GM18951 (cell line): ENCODE measurements at regions not wholly inside any gene's neighbourhood (a gene's known extent, or its start where the extent isn't known, plus 50 kb on each side); places are given as distances from the start of the nearest gene placed in this dataset.

Experiments
- POLR2A ChIP-seq: IDR thresholded peaks from 4 replicates; pipeline ENCODE4 v1.6.1; 2011; ENCODE audit warnings: mild to moderate bottlenecking; ENCODE audit not compliant: insufficient read length, insufficient read depth; ENCODE audit errors: extremely low read depth
- in situ Hi-C: fragments of 300-500 bp; cut with MboI; formaldehyde crosslinking; loops from one replicate; pipeline ENCODE4 v1.12.0; 2022; ENCODE audit warnings: low sequenced_read_pairs, mixed read lengths, inconsistent platforms; ENCODE audit not compliant: unreplicated experiment

GRCh38 chr3:182392182-182392937, 400.9 kb upstream of the ATP11B start:
- TF ChIP-seq POLR2A, result no peak
- in situ Hi-C loops, result no loop called here

DNA sequence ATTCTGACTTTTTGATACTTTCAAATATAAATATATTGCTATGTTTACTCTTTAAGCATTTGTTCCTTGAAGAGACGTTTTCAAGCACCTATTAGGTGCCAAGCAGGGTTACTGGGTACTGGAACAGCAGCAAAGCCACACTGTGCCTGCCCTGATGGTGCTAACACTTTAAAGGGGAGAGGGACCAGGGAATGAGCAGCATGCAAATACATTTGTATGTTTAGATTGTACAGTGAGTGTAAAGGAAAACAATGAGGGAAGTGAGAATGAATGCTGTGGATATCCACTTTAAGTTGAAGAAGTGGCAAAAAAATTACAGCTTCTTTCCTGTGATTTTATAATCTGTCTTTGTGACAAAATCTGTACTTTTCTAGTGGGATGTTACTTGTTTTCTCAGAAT, 400.2 kb upstream of the ATP11B start:
- no peak for TF ChIP-seq POLR2A
- in situ Hi-C loops, result no loop called here

GRCh38 chr3:182393830-182394367, 399.4 kb upstream of the ATP11B start:
- in situ Hi-C loops, result no loop called here
- no peak for TF ChIP-seq POLR2A

GRCh38 chr3:182397164-182397563, 396.1 kb upstream of the ATP11B start:
- in situ Hi-C loops, result no loop called here
- no peak for TF ChIP-seq POLR2A

GRCh38 chr3:182399978-182400737, 393.1 kb upstream of the ATP11B start:
- in situ Hi-C loops, result no loop called here
- no peak for TF ChIP-seq POLR2A

DNA sequence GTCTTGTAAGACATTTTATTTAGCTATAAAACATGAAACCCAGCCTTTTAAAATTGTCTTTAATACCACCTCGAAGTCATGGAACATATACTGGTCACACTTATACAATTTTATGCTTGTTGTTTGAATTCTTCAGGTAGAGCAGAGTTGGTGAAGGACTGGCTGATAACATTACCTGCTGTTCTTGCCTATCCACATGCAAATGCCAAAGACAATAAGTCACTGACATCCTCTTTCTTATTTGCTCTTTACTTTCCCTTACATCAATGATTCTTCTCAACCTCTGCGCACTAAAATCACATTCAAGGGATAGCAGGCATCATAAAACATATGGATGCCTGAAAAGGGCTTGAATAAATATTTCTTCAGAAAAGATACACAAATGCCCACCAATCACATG, 392.5 kb upstream of the ATP11B start:
- no peak for TF ChIP-seq POLR2A
- in situ Hi-C loops, result no loop called here

- in situ Hi-C loops, result no loop called here
- no peak for TF ChIP-seq POLR2A
Measured at GRCh38 chr3:182404031-182404430, 389.3 kb upstream of the ATP11B start.

DNA sequence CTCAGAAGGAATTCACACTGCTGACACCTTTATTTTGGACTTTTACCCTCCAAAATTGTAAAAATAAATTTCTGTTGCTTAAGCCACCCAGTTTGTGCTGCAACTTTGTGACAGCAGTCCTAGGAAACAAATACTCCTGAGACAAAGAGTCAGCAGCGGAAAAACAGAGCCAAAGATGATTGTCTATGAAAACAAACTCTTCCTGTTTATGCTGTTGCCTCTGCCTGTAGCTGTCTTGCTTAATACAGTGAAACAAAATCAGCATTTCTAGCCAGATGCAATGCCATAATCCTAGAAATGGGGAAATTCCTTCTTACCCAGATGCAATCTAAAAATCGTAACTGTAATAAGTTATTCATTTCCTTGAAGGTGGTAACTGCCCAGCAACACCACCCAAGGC, 387.5 kb upstream of the ATP11B start:
- no peak for TF ChIP-seq POLR2A
- in situ Hi-C loops, result no loop called here

- in situ Hi-C loops, result no loop called here
- TF ChIP-seq POLR2A, result no peak
Measured at GRCh38 chr3:182406786-182407185, 386.5 kb upstream of the ATP11B start.

- no peak for TF ChIP-seq POLR2A
- in situ Hi-C loops, result no loop called here
Measured at GRCh38 chr3:182410051-182410450, 383.3 kb upstream of the ATP11B start.

DNA sequence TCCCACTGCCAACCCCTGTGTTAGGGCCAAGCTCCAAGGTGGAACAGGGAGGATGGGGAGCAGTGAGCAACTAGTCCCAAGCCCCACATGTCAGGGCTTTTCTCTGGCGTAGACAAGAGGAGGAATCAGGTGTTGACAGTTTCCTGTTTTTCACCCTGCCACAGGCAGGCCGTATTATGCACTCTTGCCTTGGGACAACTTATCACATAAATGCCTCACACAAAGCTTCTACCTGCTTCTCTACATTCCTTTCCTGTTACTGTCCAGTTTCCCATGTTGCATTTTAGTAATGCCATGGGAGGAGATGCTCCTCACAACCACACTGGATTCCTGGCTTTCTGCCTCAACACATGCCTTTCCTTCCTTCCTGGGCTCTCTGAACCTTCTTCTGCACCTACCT, 381.2 kb upstream of the ATP11B start:
- no peak for TF ChIP-seq POLR2A
- in situ Hi-C loops, result no loop called here

- TF ChIP-seq POLR2A, result no peak
- in situ Hi-C loops, result no loop called here
Measured at GRCh38 chr3:182413061-182413460, 380.2 kb upstream of the ATP11B start.

DNA sequence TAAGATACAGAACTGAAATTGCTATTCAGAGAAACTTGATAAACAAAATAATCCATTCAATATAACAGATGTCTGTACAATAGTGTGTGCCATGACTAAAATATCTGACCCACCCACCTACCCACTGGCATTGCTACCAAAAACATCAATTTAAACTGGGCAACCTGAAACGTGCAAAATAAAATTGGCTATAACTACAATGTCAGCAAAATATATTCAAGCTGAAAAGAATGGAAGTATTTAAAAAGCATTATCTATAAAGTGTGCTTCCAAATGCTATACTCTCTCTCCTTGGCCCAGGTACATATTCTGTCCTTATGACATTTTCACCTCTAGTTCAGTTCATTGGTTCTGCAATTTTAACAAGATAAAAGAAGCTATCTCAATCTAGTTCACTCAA, 379.6 kb upstream of the ATP11B start:
- in situ Hi-C loops, result no loop called here
- no peak for TF ChIP-seq POLR2A

DNA sequence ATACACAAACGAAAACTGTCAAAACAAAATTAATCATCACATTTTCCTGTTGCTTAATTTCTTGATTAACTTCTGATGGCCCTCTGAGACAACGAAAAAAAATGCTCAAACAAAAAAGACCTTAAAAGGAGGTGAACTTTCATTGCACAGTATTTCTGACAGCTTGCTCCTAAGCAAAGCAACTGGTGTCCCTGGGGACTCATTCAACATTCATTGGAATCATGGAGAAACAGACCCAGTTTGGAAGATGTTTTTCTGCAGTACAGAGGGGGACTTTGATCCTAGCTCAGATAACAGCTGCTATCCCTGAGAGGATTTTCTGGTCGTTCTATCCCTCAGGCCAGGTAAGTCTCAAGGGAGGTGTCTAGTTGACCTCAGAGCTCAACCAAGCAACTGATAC, 378.7 kb upstream of the ATP11B start:
- in situ Hi-C loops, result no loop called here
- no peak for TF ChIP-seq POLR2A
